NCI-H2227 (cell line): ENCODE measurements at regions not wholly inside any gene's neighbourhood (a gene's known extent, or its start where the extent isn't known, plus 50 kb on each side); places are given as distances from the start of the nearest gene placed in this dataset.
A peak's percentile ranks its signal among the peaks of the same experiment; 100 is the strongest.

Source experiments
- DNase-seq: peaks from one replicate; lab custom pipeline; 2025; ENCODE audit not compliant: unreplicated experiment; lab: John Stamatoyannopoulos, UW

DNA sequence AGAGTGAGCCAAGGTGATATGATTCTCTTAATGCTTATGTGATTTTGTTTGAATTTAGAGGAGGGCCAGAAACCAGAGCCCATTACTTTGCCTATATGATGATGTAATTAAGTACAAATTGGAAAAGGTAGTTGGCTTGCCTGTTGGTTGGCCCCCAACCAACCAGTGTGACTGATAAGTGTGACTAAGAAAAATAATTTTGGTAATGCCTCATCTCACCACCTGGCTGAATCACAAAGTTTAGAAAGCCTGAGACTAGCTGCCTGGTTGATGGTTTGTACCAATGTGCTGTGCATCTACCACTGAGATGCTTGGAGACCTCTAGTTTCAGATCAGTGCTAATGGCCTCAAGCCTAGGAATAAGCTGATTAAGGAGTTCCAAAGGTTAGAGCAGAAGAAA, 338.7 kb downstream of the CDH2 start:
- no peak for DNase-seq

DNA sequence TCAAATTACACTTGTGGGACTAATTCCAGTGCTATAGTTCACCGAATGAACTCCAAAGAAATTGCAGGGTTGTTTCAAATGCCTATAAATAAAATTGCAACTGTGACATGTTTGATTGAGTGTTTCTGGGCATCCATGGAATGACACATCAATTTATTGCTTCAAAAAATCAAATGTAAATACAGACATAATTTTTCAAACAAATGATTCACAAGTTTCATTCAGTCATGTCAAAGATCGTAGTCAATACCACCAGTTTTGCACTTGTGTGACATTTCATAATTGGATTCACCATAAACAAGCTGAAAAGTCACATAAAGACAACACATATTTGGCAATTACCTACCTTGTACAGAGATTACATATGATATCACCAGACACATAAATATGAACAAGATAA, 350.8 kb downstream of the CDH2 start:
- DNase-seq = no peak

DNA sequence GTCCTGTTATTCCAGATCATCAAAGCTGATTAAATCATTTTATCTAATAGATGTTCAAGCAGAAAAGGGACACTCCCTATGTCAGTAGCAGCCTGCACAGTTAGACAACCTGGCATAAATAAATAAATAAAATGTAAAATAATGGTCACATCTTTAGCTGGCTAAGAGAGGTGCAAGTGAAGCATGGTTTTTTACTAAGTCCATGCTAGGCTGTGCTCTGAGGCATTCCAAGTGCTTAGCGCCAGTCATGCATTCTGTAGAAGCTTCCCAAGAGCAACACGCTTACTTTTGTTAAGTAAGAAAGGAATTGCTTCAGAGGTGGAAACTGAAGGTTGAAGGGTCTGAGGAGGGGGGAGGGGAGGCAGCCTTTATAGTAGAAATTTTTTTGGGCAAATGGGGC, 351.2 kb downstream of the CDH2 start:
- DNase-seq = peak; percentile 88

DNA sequence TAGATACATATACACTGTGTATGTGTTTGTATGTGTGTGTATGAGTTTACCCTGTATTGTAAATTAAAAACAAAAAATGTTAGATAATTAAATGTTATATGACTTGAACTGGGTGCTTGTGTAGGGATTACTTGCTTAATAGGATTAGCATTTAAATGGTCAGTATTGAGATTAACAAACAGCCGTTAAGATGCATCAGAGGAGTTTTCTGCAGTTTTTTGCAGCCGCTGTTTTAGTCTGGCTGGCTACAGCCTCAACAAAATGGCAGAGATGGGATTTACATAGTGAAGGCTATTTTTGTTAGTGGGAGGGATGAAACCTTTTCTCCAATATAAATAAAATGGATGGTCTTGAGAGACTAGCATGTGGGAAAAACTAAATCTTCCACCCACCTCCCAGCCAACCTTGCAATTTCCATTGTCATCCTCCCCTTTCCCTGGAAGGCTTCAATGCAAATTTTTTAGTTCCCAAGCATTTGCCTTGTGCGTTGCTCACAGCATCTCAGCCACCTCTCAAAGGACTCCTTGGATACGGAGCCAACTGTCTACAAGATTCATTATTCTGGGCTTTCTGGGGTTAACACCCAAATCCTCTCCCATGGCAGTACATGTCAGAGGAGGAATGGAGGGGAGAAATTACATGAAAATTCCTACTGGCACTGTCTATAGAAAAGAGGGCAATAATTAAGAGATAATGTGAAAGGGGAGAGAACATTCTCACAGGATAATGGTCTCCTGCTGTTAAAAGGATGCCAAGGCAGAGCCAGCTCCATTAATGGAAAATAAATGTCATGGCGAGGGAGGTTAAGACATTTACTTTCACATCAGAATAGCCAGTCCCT, 351.9 kb downstream of the CDH2 start:
- peak; percentile 91 for DNase-seq

DNA sequence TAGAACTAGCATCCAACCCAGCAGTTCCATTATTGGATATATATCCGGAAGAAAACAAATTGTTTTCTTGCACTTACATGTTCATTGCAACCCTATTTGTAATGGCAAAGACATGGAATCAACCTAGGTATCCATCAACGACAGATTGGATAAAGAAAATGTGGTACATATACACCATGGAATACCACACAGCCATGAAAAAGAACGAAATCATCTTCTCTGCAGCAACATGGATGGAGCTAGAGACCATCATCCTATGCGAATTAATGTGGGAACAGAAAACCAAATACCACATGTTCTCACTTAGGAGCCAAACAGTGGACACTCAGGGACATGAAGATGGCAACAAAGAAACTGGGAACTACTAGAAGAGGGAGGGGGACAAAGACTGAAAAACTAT, 352.7 kb downstream of the CDH2 start:
- no peak for DNase-seq

DNA sequence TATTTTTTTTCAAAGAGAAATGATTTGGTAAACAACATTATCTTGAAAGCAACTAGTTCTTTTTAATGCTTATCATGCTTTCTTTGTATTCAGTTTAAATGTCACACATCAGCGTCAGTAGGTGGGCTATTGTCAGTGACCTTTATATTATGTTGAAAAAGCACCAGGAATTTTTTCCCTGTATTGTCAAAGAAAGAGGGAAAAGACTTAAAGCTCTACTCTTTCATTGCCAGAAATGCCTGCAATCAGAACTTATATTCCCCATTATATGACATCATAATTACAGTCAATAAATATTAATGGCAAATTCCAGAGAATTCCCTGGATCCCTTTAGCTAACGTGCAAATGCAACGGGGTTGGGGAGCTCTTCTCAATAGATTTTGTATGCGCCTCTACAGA, 353.9 kb downstream of the CDH2 start:
- peak; percentile 34 for DNase-seq

DNA sequence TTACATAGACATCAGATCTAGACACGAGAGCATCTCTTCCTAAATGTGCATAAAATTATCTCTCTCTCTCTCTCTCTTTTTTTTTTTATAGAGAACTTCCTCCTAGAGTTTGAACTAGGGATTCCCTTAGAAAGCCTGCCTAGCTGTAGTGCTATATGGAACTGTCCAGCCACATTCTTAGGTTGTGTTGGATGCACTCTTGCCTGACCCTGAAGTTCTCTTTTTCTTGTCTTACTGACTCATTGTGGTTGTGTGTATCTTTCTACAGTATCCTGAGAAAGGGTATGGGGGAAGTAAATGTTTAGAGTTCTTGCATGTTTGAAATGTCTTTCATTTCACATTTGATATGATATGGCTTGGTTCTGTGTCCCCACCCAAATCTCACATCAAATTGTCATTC, 368.2 kb downstream of the CDH2 start:
- no peak for DNase-seq

DNA sequence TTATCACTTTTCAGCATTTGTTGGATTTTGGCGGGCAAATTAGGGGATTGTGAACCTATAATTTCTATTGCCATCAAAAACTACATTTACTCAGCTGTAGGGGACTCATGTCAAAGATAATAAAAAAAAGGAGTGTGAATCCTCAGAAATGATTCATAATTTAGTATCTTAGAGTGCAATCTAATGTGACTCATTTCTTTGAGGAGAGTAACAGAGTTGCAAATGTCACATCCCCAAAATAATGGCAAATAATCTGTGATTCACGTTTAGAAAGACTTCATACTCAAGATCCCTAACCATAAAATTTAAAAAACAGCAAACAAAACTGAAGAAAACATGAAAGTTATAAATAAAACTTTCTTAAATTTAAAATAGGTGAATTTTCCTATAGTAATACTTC, 373.0 kb downstream of the CDH2 start:
- DNase-seq = no peak

DNA sequence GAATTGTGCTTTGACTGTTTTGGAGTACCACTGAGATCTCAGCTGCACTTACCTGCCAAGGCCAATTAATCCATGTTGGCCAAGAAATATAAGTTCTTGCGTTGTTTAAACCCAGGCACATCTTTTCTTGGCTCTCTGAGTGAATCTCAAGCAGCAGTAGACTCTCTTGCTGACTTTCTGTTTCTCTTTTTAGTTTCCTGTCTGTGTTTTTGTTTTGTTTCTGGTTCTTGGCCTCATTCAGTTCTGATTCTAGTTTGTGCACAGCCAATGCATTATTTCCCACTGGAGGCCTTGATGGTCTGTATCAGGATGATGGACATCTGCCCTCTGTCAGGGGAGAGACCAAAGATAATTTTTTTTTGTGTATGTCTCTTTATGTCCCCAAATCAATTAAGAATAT, 379.4 kb downstream of the CDH2 start:
- no peak for DNase-seq

DNA sequence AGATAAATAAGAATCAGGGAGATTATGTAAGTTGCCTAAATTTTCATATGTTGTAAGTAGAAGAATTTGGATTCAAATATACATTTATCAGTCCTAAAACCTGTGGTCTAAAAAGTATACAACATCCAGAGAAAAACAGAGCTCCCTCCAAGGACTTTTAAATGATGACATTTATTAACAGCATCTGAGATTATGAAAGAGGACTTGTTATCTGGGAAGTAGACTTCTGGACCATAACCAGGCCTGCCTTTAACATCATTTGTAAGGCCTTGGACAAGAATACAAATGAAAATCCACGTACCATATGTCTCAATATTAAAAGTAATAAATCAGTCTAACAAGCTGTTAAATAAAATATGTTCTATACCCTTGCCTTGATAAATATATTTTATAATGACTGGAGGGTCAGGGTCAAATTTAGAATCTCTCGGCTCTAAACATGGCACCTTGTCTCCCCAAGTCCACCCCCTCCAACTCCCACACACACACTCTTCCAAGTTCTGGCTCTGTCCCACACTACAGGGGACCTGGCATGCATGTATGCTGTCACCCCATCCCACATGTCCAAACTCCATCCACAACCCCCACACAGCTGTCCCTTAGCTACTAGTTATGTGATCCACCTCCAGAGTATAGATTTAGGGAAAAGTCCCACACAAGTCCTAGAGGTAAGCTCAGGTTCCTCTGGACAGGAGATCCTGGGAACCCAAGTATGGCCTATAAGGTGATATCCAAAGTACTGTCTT, 382.6 kb downstream of the CDH2 start:
- no peak for DNase-seq

DNA sequence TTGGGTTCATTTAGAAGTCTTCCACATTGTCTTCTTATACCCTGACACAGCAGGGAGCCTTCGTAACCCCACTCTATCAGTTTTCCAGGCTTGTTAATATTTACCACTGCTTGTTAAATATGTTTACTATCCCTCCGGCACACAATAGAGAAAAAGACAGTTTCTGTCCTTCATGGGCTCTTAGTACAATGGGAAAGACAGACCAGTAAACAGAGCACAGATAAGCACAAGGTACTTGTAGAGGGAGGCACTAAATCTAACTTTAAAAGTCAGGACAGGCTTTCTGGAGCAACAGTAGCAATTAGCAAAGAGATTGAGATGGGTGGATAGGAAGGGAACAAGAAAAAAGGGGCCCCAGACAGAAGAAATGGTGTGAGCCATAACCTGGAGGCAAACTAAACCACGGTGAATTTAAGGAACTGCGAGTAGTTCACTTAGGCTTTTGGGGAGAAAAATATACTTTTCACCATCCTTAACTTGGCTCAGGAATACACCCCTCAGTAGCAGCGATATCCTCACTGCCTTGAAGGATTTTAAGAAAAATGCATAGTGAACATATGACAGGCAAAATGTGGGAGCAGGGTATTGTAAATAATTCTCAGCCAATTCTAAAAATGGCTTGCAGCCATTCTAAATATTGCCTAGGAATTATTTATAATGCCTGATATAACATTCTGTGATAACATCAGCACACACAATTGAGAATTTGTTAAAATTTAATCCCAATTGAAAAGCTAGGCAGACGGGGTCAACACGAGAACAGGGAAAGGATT, 383.7 kb downstream of the CDH2 start:
- no peak for DNase-seq

DNA sequence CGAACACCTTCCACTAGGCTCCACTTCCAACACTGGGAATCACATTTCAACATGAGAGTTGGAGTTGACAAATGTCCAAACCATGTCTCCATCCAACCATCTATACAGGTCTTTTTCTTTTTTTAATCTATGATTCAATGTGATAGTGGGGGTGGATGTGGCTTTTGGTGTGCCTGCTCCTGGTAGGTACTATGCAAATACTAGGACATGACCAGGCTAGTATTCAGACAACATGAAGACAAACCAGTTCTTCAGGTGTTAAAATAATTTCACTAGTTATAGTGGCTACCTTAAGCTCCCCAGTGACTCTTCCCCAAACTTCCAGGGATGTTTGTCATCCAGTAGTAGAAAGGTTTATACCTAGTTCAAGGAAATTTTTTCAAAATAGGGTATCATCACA, 387.5 kb downstream of the CDH2 start:
- no peak for DNase-seq

DNA sequence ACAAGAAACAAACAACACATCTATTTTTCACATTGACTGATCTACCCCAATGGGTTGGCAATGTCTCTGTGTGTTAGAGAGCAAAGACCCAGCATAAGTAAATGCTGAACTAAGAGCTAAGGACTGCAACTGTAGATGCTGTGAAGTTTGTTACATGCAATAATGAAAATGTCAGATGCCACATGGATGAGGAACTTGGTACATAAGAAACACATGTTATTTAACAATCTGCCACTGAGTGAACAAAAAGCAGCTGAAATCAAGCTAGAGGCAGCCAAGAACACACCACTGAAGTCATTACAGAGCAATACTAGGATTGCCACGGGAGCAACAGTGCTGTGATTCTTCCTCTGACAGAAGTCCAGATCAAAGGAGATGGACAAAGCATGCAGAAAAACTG, 389.4 kb downstream of the CDH2 start:
- no peak for DNase-seq

DNA sequence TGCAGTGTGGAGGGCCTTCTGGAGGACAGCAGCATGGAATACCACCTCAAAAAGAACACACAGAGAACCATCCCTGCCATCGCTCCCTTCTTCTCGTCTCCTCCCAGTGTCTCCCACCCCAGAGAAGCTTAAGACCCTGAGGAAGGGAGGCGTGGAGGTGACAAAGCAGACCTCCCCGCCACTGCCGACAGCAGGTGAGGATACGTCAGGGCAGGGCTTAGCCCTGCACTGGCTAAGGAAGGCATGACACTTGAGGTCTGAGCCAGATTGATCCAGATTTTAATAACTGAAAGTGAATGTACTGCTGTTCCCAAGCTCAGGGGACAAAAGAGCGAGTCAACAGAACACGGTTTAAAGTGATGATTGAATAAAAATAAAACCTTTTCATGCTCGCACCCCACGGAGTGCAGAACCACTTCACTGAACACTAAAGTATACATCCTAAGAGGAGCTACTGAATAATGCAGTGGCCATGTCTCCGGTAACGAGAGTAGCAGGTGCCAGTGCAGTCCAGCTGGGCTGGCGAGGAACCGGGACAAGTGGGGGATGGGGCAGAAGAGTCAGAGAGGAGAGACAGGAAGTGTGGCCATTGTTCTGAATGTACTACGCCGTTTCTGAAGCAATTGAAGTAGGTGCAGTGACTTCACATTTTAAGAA, 391.0 kb downstream of the CDH2 start:
- DNase-seq = peak; percentile 71

DNA sequence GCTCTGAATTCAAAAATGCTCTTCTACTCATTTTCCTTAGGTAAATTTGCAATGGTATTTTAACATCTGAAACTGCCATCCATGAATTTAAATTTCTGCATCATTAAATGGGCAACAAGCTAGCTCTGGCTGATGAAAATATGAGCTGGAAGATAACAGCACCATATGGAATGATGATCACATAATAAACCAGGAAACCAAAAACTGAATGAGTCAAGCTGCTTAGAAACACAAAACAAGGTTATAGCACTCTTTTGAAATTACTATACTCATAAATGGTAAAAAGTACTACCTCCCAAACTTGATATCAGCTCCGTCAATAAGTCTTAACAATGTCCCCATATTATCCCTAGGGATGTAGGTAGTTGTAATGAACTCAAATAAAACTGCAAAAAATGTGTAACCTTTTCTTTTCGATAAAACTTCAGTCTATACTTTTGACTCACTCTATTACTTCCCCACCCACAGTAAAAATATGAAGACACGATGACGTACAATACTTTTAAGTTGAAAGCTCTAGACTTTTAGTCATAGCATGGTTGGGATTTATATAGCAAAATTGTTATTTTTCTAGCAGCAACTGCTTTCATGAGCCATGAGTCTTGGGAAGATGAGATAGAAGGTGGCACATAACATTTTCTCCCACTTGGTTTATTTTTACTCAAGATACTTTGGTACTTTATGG, 396.7 kb downstream of the CDH2 start:
- no peak for DNase-seq

DNA sequence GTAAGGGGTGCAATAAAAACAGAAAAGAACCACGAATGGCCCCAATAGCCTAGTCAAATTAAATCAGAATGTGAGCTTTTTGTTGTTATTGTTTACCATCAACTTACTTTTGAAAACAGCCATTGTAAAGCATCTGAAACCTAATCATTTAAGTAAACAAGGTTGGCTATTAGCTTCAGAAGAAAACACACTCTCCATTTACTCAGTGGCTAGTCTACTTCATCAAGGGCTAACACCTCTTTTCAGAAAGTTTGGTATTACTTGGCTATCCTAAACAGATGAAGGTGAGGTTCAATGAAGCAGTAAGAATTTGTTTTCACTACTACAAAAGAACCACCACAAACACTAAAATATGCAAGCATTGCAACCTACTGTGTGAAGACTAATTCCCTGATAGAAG, 398.0 kb downstream of the CDH2 start:
- DNase-seq = no peak

DNA sequence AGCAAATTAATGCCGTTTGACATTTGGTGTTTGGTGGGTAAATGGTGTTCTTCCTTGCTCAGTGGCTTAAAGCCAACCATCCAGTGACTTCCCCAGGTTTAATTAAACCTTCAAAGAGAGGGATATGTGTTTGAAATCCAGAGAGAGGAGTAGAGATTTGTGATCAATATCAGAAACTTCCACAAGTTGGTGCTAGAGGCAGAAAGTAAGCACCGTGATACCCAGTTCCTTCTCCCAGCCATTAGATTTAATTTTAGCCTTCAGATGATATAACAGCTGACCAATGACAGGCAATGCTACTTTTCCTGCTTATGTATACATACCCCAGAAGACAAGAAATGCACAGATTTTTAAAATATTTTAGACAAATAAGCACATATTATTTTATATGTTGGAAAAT, 398.5 kb downstream of the CDH2 start:
- peak; percentile 4 for DNase-seq

DNA sequence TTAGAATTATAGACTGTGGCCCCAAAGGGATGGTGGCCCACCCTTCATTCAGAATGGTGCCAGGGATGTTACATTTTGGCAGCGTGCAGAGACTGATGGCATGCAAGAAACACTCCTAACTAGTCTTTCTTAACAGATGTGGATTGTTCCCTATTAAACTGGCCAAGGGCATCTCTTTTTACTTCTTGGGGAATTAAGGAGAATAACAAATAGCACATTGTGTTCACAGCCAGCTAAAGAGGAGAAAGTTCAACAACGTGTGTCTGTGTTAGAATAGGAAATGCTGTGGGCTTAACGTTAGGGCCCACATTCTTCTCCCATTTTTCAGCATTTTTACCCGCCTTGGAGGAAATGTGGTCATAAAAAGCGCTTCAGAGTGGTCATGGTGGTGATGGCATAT, 404.8 kb downstream of the CDH2 start:
- DNase-seq = no peak

DNA sequence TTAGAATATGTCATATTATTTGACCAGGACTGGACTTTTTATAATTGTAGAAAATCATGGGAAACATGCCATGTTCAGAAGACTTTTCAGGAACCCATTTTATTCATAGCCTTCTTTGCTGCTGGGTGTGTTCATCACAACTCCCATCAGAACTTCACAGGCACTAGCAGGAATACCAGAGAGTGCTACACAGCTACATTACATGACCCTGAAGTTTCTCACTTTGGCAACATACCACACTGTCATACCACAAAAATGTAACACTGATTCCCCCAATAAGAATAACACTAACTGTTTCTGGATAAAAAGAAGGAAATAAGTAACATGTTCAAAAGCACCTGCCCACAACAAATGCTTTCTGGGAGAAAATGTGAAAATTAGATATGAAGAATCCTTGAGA, 405.4 kb downstream of the CDH2 start:
- no peak for DNase-seq

DNA sequence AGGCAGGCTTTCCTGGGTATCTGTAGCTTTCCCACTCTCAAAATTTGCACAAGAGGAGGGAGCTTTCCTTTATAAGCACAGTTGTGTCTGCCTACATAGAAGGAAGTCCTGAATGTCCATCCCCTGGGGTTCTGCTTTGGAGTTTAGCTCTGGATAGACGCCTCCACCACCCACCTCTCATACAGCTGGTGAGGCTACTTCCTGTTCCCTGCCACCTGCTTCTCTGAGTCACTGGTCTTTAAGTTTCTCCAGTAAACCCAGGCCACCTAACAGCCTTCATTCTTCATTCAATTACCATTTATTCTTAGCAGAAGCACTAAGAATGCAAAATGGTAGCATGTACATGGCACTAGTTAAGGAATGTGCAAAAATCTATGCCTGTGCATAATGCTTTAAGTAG, 407.8 kb downstream of the CDH2 start:
- no peak for DNase-seq

DNA sequence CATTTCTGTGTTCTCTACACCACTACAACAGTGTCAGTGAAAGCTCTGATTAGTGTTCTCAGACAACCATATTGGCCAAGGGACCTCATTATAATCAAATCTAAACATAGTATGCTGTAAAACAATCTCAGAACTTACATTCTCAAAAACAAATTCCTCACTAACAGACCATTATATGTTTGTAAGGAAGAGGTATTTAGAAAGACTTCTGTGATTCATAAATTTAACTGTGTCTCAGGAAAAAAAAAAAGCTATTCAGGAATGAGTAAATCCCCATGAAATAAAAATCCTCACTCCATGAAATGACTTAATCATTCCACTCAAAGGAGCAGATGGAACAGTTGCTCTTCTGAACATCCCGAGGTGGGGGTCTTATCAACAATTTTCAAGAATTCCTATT, 413.0 kb downstream of the CDH2 start:
- DNase-seq = no peak
